ENCODE measurements at regions not wholly inside any gene's neighbourhood (a gene's known extent, or its start where the extent isn't known, plus 50 kb on each side); places are given as distances from the start of the nearest gene placed in this dataset.

DNA sequence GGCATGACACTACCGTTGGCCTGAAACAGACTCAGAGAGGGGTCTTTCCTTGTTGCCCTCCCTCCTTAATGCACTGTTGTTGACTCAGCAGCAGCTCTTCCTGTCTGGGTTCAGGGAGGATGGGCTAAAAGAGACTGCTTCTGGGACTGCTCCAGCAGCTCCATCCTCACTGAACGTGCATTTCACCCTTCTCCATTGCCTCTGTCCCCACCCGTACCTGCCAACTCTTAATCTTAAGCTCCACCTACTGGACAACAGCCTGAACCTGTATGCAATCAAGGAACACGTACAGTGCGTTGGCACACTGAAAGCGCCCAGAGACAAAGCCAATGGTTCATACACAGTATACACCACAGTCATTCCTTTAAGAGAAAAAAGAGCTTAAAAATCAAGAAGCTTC lies 230.8 kb upstream of the RAB6C start:
- Histone ChIP-seq H3K9me3 (ENCODE audit: control insufficient read depth in 1 of 2, insufficient read depth in 1 of 2, low read length in 2 of 2) (peaks cover 0 to 5% of the 10 kb centered on the region in 2 experiments), H3K4me3 (ENCODE audit: low read length) (no peak overlapping the region), H3K27me3 (ENCODE audit: control insufficient read depth in 1 of 2, insufficient read depth in 2 of 2, low read length in 2 of 2) (no peaks in the 10 kb centered on the region), H3K27ac (ENCODE audit: low read depth in 1 of 2, low read length in 2 of 2) (no peak overlapping the region), H3K36me3 (ENCODE audit: insufficient read depth, low read length) (no peaks in the 10 kb centered on the region), H3K4me1 (ENCODE audit: insufficient read depth, low read length) (no peaks in the 10 kb centered on the region)
- CTCF ChIA-PET = no interaction called here
- peaks cover 4% of the 10 kb centered on the region for H3K27me3 Mint-ChIP-seq
- peaks cover 2% of the 10 kb centered on the region for H3K9me3 Mint-ChIP-seq
- H3K4me1 Mint-ChIP-seq (ENCODE audit: low read depth) = no peaks in the 10 kb centered on the region
- intact Hi-C loops (cut with DNase I, micrococcal nuclease) = no loop called here
- DNase-seq = no peak
- no peak for ATAC-seq (ENCODE audit: poor library complexity)
- POLR2A ChIA-PET = no interaction called here
- H3K36me3 Mint-ChIP-seq (ENCODE audit: low read depth) = no peaks in the 10 kb centered on the region
- H3K4me3 Mint-ChIP-seq = no peak overlapping the region
- TF ChIP-seq, protein P1, sequence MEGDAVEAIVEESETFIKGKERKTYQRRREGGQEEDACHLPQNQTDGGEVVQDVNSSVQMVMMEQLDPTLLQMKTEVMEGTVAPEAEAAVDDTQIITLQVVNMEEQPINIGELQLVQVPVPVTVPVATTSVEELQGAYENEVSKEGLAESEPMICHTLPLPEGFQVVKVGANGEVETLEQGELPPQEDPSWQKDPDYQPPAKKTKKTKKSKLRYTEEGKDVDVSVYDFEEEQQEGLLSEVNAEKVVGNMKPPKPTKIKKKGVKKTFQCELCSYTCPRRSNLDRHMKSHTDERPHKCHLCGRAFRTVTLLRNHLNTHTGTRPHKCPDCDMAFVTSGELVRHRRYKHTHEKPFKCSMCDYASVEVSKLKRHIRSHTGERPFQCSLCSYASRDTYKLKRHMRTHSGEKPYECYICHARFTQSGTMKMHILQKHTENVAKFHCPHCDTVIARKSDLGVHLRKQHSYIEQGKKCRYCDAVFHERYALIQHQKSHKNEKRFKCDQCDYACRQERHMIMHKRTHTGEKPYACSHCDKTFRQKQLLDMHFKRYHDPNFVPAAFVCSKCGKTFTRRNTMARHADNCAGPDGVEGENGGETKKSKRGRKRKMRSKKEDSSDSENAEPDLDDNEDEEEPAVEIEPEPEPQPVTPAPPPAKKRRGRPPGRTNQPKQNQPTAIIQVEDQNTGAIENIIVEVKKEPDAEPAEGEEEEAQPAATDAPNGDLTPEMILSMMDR (IDR thresholded peaks at IDR 0.05) = no peak
- no peak overlapping the region for H3K27ac Mint-ChIP-seq

DNA sequence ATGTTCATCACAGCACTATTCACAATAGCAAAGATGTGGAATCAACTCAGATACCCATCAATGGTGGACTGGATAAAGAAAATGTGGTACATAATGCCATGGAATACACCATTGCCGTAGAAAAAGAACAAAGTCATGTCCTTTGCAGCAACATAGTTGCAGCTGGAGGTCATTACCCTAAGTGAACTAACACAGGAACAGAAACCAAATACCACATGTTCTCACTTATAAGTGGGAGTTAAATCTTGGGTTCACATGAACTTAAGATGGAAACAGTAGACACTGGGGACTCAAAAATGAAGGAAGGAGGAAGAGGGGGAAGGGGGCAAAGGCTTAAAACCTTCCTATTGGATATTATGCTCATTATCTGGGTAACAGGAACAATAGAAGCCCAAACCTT lies 228.1 kb upstream of the RAB6C start:
- no peak for ATAC-seq (ENCODE audit: poor library complexity)
- no peaks in the 10 kb centered on the region for H3K9me3 ChIP-seq (ENCODE audit: control insufficient read depth in 1 of 2, insufficient read depth in 1 of 2, low read length in 2 of 2)
- no peak overlapping the region for H3K4me3 Mint-ChIP-seq
- no peak overlapping the region for H3K27ac ChIP-seq (ENCODE audit: low read depth in 1 of 2, low read length in 2 of 2)
- H3K9me3 Mint-ChIP-seq = peaks cover 2% of the 10 kb centered on the region
- CTCF ChIA-PET = no interaction called here
- no peaks in the 10 kb centered on the region for H3K36me3 ChIP-seq (ENCODE audit: insufficient read depth, low read length)
- H3K4me1 Mint-ChIP-seq (ENCODE audit: low read depth) = no peaks in the 10 kb centered on the region
- H3K4me1 ChIP-seq (ENCODE audit: insufficient read depth, low read length) = no peaks in the 10 kb centered on the region
- H3K27ac Mint-ChIP-seq = no peak overlapping the region
- H3K27me3 Mint-ChIP-seq = peaks cover 5% of the 10 kb centered on the region
- no peaks in the 10 kb centered on the region for H3K36me3 Mint-ChIP-seq (ENCODE audit: low read depth)
- intact Hi-C loops (cut with DNase I, micrococcal nuclease) = no loop called here
- H3K4me3 ChIP-seq (ENCODE audit: low read length) = no peak overlapping the region
- TF ChIP-seq, protein P1 (IDR thresholded peaks at IDR 0.05) = no peak
- H3K27me3 ChIP-seq (ENCODE audit: control insufficient read depth in 1 of 2, insufficient read depth in 2 of 2, low read length in 2 of 2) = no peaks in the 10 kb centered on the region
- POLR2A ChIA-PET = no interaction called here
- DNase-seq = no peak

DNA sequence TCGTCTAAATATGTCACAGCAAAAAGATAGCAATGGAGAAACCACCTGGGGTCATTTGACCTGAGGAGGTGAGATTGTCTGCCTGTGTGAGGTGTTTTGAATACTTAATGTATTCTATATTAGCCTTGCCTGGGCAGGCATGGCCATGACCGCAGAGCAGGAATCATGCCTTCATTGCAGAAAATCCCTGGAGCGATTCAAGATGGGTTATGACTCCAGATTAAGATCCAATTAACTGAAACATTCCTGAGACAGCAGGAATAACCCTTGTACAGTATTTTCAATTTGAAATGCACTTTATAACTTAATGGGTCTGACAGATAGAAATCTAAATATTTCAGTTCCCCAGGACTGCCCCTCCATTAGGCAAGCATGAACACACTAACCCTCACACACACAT lies 227.3 kb upstream of the RAB6C start:
- peaks cover 5% of the 10 kb centered on the region for H3K27me3 Mint-ChIP-seq
- TF ChIP-seq, protein P1 (IDR thresholded peaks at IDR 0.05) = no peak
- POLR2A ChIA-PET = no interaction called here
- H3K4me3 Mint-ChIP-seq = no peak overlapping the region
- Histone ChIP-seq H3K36me3 (ENCODE audit: insufficient read depth, low read length) (no peaks in the 10 kb centered on the region), H3K27ac (ENCODE audit: low read depth in 1 of 2, low read length in 2 of 2) (no peak overlapping the region), H3K4me1 (ENCODE audit: insufficient read depth, low read length) (no peaks in the 10 kb centered on the region), H3K4me3 (ENCODE audit: low read length) (no peak overlapping the region), H3K9me3 (ENCODE audit: control insufficient read depth in 1 of 2, insufficient read depth in 1 of 2, low read length in 2 of 2) (no peaks in the 10 kb centered on the region), H3K27me3 (ENCODE audit: control insufficient read depth in 1 of 2, insufficient read depth in 2 of 2, low read length in 2 of 2) (no peaks in the 10 kb centered on the region)
- CTCF ChIA-PET = no interaction called here
- DNase-seq = no peak
- ATAC-seq (ENCODE audit: poor library complexity) = no peak
- no peaks in the 10 kb centered on the region for H3K36me3 Mint-ChIP-seq (ENCODE audit: low read depth)
- peaks cover 2% of the 10 kb centered on the region for H3K9me3 Mint-ChIP-seq
- H3K27ac Mint-ChIP-seq = no peak overlapping the region
- no peaks in the 10 kb centered on the region for H3K4me1 Mint-ChIP-seq (ENCODE audit: low read depth)
- intact Hi-C loops (cut with DNase I, micrococcal nuclease) = no loop called here

Data from CD4-positive, alpha-beta T cell (primary cell).